Left cardiac atrium (tissue), 4 donors: ENCODE measurements at regions not wholly inside any gene's neighbourhood (a gene's known extent, or its start where the extent isn't known, plus 50 kb on each side); places are given as distances from the start of the nearest gene placed in this dataset.

Experiments used
- ATAC-seq, 2 donors: fragments of 200-7000 bp; cut with Tn5 transposase; one replicate each; pipeline ENCODE4 v1.9.1; 2020; ENCODE audit warnings: mild to moderate bottlenecking in 2 of 2, moderate library complexity in 2 of 2
- DNase-seq: peaks from one replicate; pipeline ENCODE4 v3.0.0-alpha.2; 2020
- intact Hi-C, 2 donors: fragments of 100-400 bp; cut with DNase I; formaldehyde crosslinking; loops; one replicate each; pipeline versions ENCODE4 v1.14.1 to v1.15.1; 2022 to 2023
- donor health status: DM: no; HTN: yes; CAD: no.
- donor health status: DM: no; HTN: yes; CAD: no; lungs with severe emphysema.
- donor health status: DM: yes; HTN: yes; CAD: no.
- donor health status: Dilated cardiomyopathy.

GRCh38 chr2:42848726-42849290, 56.4 kb upstream of the HAAO start:
- intact Hi-C loops: loop anchor here in 1 of 2 donors (10.0 kb wide), 1 partner anchor 276 kb away; no protein-coding TSS in a partner anchor
- ATAC-seq (no peak), DNase-seq (no peak)

- ATAC-seq: no peak
- DNase-seq: no peak
- intact Hi-C loops: loop anchor here in 1 of 2 donors (10.0 kb wide), 1 partner anchor 277 kb away; no protein-coding TSS in a partner anchor
These were observed 55.9 kb upstream of the HAAO start for GRCh38 chr2:42848265-42848664.

- intact Hi-C loops: loop anchor here in 1 of 2 donors (10.0 kb wide), 1 partner anchor 277 kb away; no protein-coding TSS in a partner anchor
These were observed 55.3 kb upstream of the HAAO start for GRCh38 chr2:42847596-42848151.

GRCh38 chr2:42846932-42847595, 54.7 kb upstream of the HAAO start:
- intact Hi-C loops: loop anchor here in 1 of 2 donors (10.0 kb wide), 1 partner anchor 278 kb away; no protein-coding TSS in a partner anchor
- DNase-seq: no peak
- no peak for ATAC-seq

More at GRCh38 chr2:42847596-42848151, 55.3 kb upstream of the HAAO start:
- ATAC-seq (no peak), DNase-seq (no peak)

- ATAC-seq (no peak), DNase-seq (no peak)
- intact Hi-C loops: loop anchor here in 1 of 2 donors (10.0 kb wide), 1 partner anchor 279 kb away; no protein-coding TSS in a partner anchor
These were observed 53.6 kb upstream of the HAAO start for GRCh38 chr2:42846026-42846425.

GRCh38 chr2:42844901-42845821, 52.8 kb upstream of the HAAO start:
- ATAC-seq (peak; percentile 36 to 58), DNase-seq (no peak)
- intact Hi-C loops: loop anchor here in 1 of 2 donors (10.0 kb wide), 1 partner anchor 280 kb away; no protein-coding TSS in a partner anchor

GRCh38 chr2:42844366-42844765, 52.0 kb upstream of the HAAO start:
- intact Hi-C loops: loop anchor here in 1 of 2 donors (10.0 kb wide), 1 partner anchor 280 kb away; no protein-coding TSS in a partner anchor
- DNase-seq (no peak), ATAC-seq (no peak)

GRCh38 chr2:42843611-42844010, 51.2 kb upstream of the HAAO start:
- intact Hi-C loops: loop anchor here in 1 of 2 donors (10.0 kb wide), 1 partner anchor 281 kb away; no protein-coding TSS in a partner anchor
- ATAC-seq (no peak), DNase-seq (no peak)

GRCh38 chr2:42843131-42843530, 50.7 kb upstream of the HAAO start:
- DNase-seq (no peak), ATAC-seq (no peak)
- intact Hi-C loops: loop anchor here in 1 of 2 donors (10.0 kb wide), 1 partner anchor 282 kb away; no protein-coding TSS in a partner anchor

GRCh38 chr2:42842466-42842865, 50.1 kb upstream of the HAAO start:
- ATAC-seq: no peak
- DNase-seq: no peak
- intact Hi-C loops: loop anchor here in 1 of 2 donors (10.0 kb wide), 1 partner anchor 282 kb away; no protein-coding TSS in a partner anchor
